ENCODE measurements at regions not wholly inside any gene's neighbourhood (a gene's known extent, or its start where the extent isn't known, plus 50 kb on each side); places are given as distances from the start of the nearest gene placed in this dataset.
A peak's percentile ranks its signal among the peaks of the same experiment; 100 is the strongest.
"Not testable (repeated sequence)": the region's sequence is repeated elsewhere in the genome, so short reads cannot be mapped to it uniquely, and the experiment has no call there.

GRCh38 chr6:74269600-74269858 lies 573.5 kb downstream of the CD109 start:
- TF ChIP-seq, protein P1, sequence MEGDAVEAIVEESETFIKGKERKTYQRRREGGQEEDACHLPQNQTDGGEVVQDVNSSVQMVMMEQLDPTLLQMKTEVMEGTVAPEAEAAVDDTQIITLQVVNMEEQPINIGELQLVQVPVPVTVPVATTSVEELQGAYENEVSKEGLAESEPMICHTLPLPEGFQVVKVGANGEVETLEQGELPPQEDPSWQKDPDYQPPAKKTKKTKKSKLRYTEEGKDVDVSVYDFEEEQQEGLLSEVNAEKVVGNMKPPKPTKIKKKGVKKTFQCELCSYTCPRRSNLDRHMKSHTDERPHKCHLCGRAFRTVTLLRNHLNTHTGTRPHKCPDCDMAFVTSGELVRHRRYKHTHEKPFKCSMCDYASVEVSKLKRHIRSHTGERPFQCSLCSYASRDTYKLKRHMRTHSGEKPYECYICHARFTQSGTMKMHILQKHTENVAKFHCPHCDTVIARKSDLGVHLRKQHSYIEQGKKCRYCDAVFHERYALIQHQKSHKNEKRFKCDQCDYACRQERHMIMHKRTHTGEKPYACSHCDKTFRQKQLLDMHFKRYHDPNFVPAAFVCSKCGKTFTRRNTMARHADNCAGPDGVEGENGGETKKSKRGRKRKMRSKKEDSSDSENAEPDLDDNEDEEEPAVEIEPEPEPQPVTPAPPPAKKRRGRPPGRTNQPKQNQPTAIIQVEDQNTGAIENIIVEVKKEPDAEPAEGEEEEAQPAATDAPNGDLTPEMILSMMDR (conservative IDR thresholded peaks at IDR 0.05; ENCODE audit: low read depth, low read length) = no peak
- no peak overlapping the region for H3K4me3 ChIP-seq (ENCODE audit: low read depth, low read length)
- DNase-seq (ENCODE audit: low read depth) = no peak

- no peak for DNase-seq (ENCODE audit: low read depth)
- TF ChIP-seq, protein P1 (conservative IDR thresholded peaks at IDR 0.05; ENCODE audit: low read depth, low read length) = no peak
- no peak overlapping the region for H3K4me3 ChIP-seq (ENCODE audit: low read depth, low read length)
Observed at GRCh38 chr6:74268815-74269599, 573.0 kb downstream of the CD109 start.

DNA sequence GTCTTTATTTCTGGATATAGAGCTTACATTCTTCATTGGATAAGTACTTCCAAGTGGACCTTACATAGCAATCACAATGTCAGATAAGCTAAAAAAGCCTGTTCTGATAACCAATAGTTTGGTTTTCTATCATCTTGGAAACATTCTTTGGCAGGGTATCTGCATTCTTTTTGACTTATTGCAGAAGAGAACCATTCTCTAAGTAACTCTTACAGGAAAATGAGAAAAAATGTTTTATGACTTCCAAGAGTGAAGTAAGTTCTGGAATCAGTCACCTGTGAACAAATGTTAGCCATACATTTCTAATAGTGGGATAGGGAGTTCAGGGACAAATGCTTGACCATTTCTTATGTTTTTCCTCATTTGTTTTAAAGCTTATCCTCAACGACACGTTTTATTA lies 564.0 kb downstream of the CD109 start:
- DNase-seq (ENCODE audit: low read depth) = peak; percentile 39
- no peak overlapping the region for H3K4me3 ChIP-seq (ENCODE audit: low read depth, low read length)
- TF ChIP-seq, protein P1 (conservative IDR thresholded peaks at IDR 0.05; ENCODE audit: low read depth, low read length) = no peak

DNA sequence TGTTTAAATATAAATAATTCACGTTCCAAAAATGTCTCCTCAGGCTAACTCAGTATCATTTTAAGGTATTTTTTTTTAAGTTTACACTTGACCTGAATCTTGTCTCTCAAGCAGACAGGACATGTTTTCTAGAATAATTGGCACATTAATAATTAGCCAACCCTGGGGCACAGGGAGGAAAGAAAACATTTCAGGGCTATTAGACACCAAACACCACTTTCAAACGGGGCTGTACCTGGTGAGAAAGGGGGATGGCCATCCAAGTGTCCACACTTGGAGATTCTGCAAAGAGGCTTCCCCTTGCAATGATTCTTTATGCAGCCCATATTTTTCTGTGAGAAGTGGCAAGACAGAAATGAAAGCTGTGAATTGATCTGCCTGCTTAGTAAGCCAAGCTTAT lies 560.8 kb downstream of the CD109 start:
- no peak overlapping the region for H3K4me3 ChIP-seq (ENCODE audit: low read depth, low read length)
- TF ChIP-seq, protein P1 (conservative IDR thresholded peaks at IDR 0.05; ENCODE audit: low read depth, low read length) = no peak
- no peak for DNase-seq (ENCODE audit: low read depth)

- TF ChIP-seq, protein P1 (conservative IDR thresholded peaks at IDR 0.05; ENCODE audit: low read depth, low read length) = no peak
Observed at GRCh38 chr6:74256381-74256780, 560.4 kb downstream of the CD109 start.

DNA sequence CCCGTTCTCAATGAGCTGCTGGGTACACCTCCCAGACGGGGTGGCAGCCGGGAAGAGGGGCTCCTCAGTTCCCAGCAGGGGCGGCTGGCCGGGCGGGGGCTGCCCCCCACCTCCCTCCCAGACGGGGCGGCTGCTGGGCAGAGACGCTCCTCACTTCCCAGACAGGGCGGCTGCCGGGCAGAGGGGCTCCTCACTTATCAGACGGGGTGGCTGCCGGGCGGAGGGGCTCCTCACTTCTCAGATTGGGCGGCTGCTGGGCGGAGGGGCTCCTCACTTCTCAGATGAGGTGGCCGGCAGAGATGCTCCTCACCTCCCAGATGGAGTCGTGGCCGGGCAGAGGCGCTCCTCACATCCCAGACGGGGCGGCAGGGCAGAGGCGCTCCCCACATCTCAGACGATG lies 559.0 kb downstream of the CD109 start:
- not testable (repeated sequence) for H3K4me3 ChIP-seq (ENCODE audit: low read depth, low read length); DNase-seq (ENCODE audit: low read depth)

More at GRCh38 chr6:74256381-74256780, 560.4 kb downstream of the CD109 start:
- DNase-seq (ENCODE audit: low read depth) = no peak
- H3K4me3 ChIP-seq (ENCODE audit: low read depth, low read length) = no peak overlapping the region

DNA sequence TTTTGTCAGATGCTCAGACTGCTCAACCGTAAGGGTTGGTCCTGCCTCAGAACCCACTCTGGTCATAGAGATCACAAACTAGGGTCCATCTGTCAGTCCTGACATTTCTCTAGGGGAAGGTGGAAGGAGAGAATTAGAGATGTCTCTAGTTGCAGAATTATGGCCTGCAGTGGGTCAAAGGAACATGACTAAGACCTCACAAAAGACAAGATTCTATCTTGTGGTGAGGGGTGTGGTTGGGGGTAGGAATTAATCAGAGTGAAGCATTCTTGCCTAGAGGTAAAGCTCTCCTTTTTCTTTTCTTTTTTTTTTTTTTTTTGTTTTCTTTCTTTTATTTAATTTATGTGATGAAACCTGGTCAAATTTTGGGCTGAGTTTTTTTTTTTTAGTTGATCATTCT lies 558.1 kb downstream of the CD109 start:
- not testable (repeated sequence) for DNase-seq (ENCODE audit: low read depth); H3K4me3 ChIP-seq (ENCODE audit: low read depth, low read length)

GRCh38 chr6:74253261-74253660 lies 557.3 kb downstream of the CD109 start:
- TF ChIP-seq, protein P1 (conservative IDR thresholded peaks at IDR 0.05; ENCODE audit: low read depth, low read length) = no peak
- no peak overlapping the region for H3K4me3 ChIP-seq (ENCODE audit: low read depth, low read length)
- no peak for DNase-seq (ENCODE audit: low read depth)
